HCT116 (cell line): ENCODE measurements at regions not wholly inside any gene's neighbourhood (a gene's known extent, or its start where the extent isn't known, plus 50 kb on each side); places are given as distances from the start of the nearest gene placed in this dataset.

Source experiments
- ATAC-seq: fragments of 200-7000 bp; cut with Tn5 transposase; 2 replicates; pipeline ENCODE4 v1.9.1; 2020; ENCODE audit warnings: mild to moderate bottlenecking, moderate library complexity
- BruUV-seq: library from RNA; stranded (reverse); fragments of 400-500 nt; replicated peaks from 2 replicates; lab custom pipeline; 2021; lab: Mats Ljungman, UMichigan
- CTCF ChIA-PET: fragments of 300-600 bp; sonication (Branson Sonifier 250); formaldehyde crosslinking; loops from one replicate; lab custom pipeline; 2021; ENCODE audit warnings: antibody characterized with exemption; lab: Charles Lee
- POLR2A ChIA-PET: fragments of 300-600, 350-600 bp; sonication (Branson Sonifier 250); formaldehyde crosslinking; loops from one replicate; lab custom pipeline; 2021; ENCODE audit warnings: antibody characterized with exemption; lab: Charles Lee
- RAD21 ChIA-PET, 2 experiments: fragments of 300-600 bp; sonication (Branson Sonifier 250); formaldehyde crosslinking; loops; one replicate each; lab custom pipeline; 2023; ENCODE audit warnings: low total read pairs in 2 of 2; ENCODE audit not compliant: uncharacterized antibody in 2 of 2, unreplicated experiment in 2 of 2, low non-redundant PET in 1 of 2; lab: Charles Lee
- DNase-seq: peaks from one replicate; pipeline ENCODE4 v3.0.0-alpha.2; 2010; ENCODE audit warnings: low read depth, low spot score
- H2AFZ ChIP-seq: fragments of 200-600 bp; shearing (Covaris generic), sonication (generic); 2 replicates; pipeline ENCODE4 v1.6.1; 2017; ENCODE audit warnings: low read depth, mixed run types, mixed read lengths, antibody characterized with exemption, low read length; ENCODE audit not compliant: poor library complexity, severe bottlenecking
- H3K27ac ChIP-seq: 2 replicates; pipeline ENCODE4 v1.5.1; 2012; ENCODE audit warnings: low read depth, low read length
- H3K27me3 ChIP-seq: fragments of 200-600 bp; sonication (generic); 2 replicates; pipeline ENCODE4 v1.6.1; 2016; ENCODE audit warnings: mixed run types, low read length, mixed read lengths; ENCODE audit not compliant: insufficient read depth
- H3K36me3 ChIP-seq, 2 experiments: fragments of 200-500 bp in 1 of 2; fragments of 200-600 bp in 1 of 2; sonication (Bioruptor generic) in 1 of 2; sonication (generic) in 1 of 2; 2 replicates each; pipeline versions ENCODE4 v1.5.1 to v1.6.1; 2014 to 2016; ENCODE audit warnings: low read length in 2 of 2, inconsistent platforms in 1 of 2, mixed read lengths in 1 of 2, mixed run types in 1 of 2; ENCODE audit not compliant: insufficient read depth in 2 of 2, control insufficient read depth in 1 of 2
- H3K4me1 ChIP-seq, 2 experiments: fragments of 200-600 bp in 1 of 2; sonication (generic) in 1 of 2; 2 replicates each; pipeline versions ENCODE4 v1.5.1 to v1.6.1; 2012 to 2017; ENCODE audit warnings: low read length in 2 of 2, inconsistent platforms in 1 of 2, mild to moderate bottlenecking in 1 of 2, mixed read lengths in 1 of 2, mixed run types in 1 of 2, moderate library complexity in 1 of 2; ENCODE audit not compliant: insufficient read depth in 2 of 2, control insufficient read depth in 1 of 2
- H3K4me2 ChIP-seq: fragments of 200-600 bp; sonication (generic); 2 replicates; pipeline ENCODE4 v1.6.1; 2017; ENCODE audit warnings: mixed run types, low read length, mixed read lengths
- H3K4me3 ChIP-seq, 2 experiments: fragments of 200-600 bp in 1 of 2; sonication (generic) in 1 of 2; replicated peaks in 1 of 2; 2 replicates each; pipeline ENCODE4 v1.5.1; 2011 to 2016; ENCODE audit warnings: low read length in 2 of 2, control low read depth in 1 of 2, low read depth in 1 of 2, mild to moderate bottlenecking in 1 of 2, mixed read lengths in 1 of 2, mixed run types in 1 of 2
- H3K79me2 ChIP-seq: fragments of 200-600 bp; sonication (generic); 2 replicates; pipeline ENCODE4 v1.6.1; 2017; ENCODE audit warnings: mild to moderate bottlenecking, mixed run types, low read length, moderate library complexity, mixed read lengths; ENCODE audit not compliant: insufficient read depth
- H3K9ac ChIP-seq: fragments of 200-600 bp; sonication (generic); 2 replicates; pipeline ENCODE4 v1.6.1; 2016; ENCODE audit warnings: low read length, mixed read lengths
- H3K9me2 ChIP-seq: fragments of 200-600 bp; sonication (generic), shearing (Covaris generic); 2 replicates; pipeline ENCODE4 v1.6.1; 2017; ENCODE audit warnings: mixed run types, mild to moderate bottlenecking, moderate library complexity; ENCODE audit not compliant: insufficient read depth
- H3K9me3 ChIP-seq, 2 experiments: fragments of 200-500 bp in 1 of 2; fragments of 200-600 bp in 1 of 2; sonication (Bioruptor generic) in 1 of 2; sonication (generic) in 1 of 2; 2 replicates each; pipeline ENCODE4 v1.6.1; 2014 to 2017; ENCODE audit warnings: low read length in 2 of 2, mixed read lengths in 2 of 2, inconsistent platforms in 1 of 2, low read depth in 1 of 2, mild to moderate bottlenecking in 1 of 2, mixed run types in 1 of 2, moderate library complexity in 1 of 2; ENCODE audit not compliant: control insufficient read depth in 1 of 2, insufficient read depth in 1 of 2
- H4K20me1 ChIP-seq: fragments of 200-600 bp; sonication (generic), shearing (Covaris generic); 2 replicates; pipeline ENCODE4 v1.6.1; 2017; ENCODE audit warnings: mixed run types, mild to moderate bottlenecking, moderate library complexity; ENCODE audit not compliant: insufficient read depth
- CBX3 ChIP-seq: IDR thresholded peaks from 2 replicates; pipeline ENCODE4 v1.6.1; 2012; ENCODE audit warnings: low read depth
- CEBPB ChIP-seq: IDR thresholded peaks from 2 replicates; pipeline ENCODE4 v1.6.1; 2012; ENCODE audit warnings: low read depth
- REST ChIP-seq: IDR thresholded peaks from 2 replicates; pipeline ENCODE4 v1.6.1; 2012; ENCODE audit warnings: low read depth
- SIN3A ChIP-seq: IDR thresholded peaks from 2 replicates; pipeline ENCODE4 v1.6.1; 2012; ENCODE audit warnings: low read depth
- TCF7L2 ChIP-seq: IDR thresholded peaks from 2 replicates; pipeline ENCODE4 v1.7.0; 2011; ENCODE audit warnings: borderline replicate concordance, inconsistent platforms; ENCODE audit not compliant: insufficient read depth, insufficient read length; ENCODE audit errors: extremely low read depth
- YY1 ChIP-seq: IDR thresholded peaks from 2 replicates; pipeline ENCODE4 v1.6.1; 2011; ENCODE audit warnings: low read length, low read depth, moderate library complexity, mild to moderate bottlenecking; ENCODE audit not compliant: insufficient replicate concordance; ENCODE audit errors: extremely low read depth
- intact Hi-C: fragments of 100-400 bp; cut with micrococcal nuclease; formaldehyde crosslinking; loops from 2 replicates; pipeline ENCODE4 v1.10.0; 2022
- TF ChIP-seq, protein P1 (sequence below): IDR thresholded peaks from 2 replicates; pipeline ENCODE4 v1.6.1; 2012

- TF ChIP-seq YY1 = no peak
Measured at GRCh38 chr20:55678126-55678525, 327.2 kb downstream of the CBLN4 start (continued).

DNA sequence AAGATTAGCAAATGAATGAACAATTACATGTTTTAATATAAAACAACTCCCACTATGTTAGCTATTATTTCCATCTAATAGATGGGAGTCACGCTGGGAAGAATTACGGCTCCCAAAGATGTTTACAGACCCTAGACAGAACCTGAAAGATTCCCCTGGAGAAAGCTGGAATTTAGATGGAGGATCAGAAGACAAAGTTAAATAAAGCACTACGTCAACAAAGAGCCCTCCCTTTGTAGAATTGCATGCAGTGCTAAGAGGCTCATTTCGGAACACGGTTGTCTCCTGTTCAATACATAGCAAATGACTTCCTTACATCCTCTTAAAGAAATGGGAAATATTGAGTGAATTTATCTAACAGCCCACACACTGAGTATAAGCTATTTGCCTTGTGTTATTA is 328.3 kb downstream of the CBLN4 start:
- Histone ChIP-seq H3K9me2 (no peaks in the 10 kb centered on the region), H3K36me3 (no peaks in the 10 kb centered on the region), H3K4me3 (no peak overlapping the region), H2AFZ (no peak overlapping the region), H3K4me1 (no peaks in the 10 kb centered on the region), H3K27ac (no peak overlapping the region), H3K79me2 (no peaks in the 10 kb centered on the region), H4K20me1 (no peaks in the 10 kb centered on the region), H3K9ac (no peak overlapping the region), H3K4me2 (no peak overlapping the region), H3K9me3 (peaks cover 16 to 19% of the 10 kb centered on the region in 2 experiments; a peak in 2 of 4 replicates), H3K27me3 (no peaks in the 10 kb centered on the region)
- ATAC-seq (no peak), DNase-seq (no peak)
- CTCF ChIA-PET = no interaction called here
- RAD21 ChIA-PET = no interaction called here
- BruUV-seq = no TSS peak
- intact Hi-C loops = no loop called here
- no peak for TF ChIP-seq CBX3
- no peak for TF ChIP-seq CEBPB
- TF ChIP-seq, protein P1, sequence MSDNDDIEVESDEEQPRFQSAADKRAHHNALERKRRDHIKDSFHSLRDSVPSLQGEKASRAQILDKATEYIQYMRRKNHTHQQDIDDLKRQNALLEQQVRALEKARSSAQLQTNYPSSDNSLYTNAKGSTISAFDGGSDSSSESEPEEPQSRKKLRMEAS = no peak
- TF ChIP-seq REST = no peak
- TF ChIP-seq SIN3A = no peak
- no peak for TF ChIP-seq TCF7L2
- POLR2A ChIA-PET = no interaction called here
